ENCODE measurements at regions not wholly inside any gene's neighbourhood (a gene's known extent, or its start where the extent isn't known, plus 50 kb on each side); places are given as distances from the start of the nearest gene placed in this dataset.

- CTCF ChIA-PET = no interaction called here
- ATAC-seq = no peak
- TF ChIP-seq ZNF423 (CRISPR knock-in tag; IDR thresholded peaks at IDR 0.05) (no peak), FOXP1 (CRISPR knock-in tag; IDR thresholded peaks at IDR 0.05; ENCODE audit: borderline replicate concordance) (no peak), HMGXB4 (CRISPR knock-in tag; IDR thresholded peaks at IDR 0.05) (no peak), ZNF281 (CRISPR knock-in tag; IDR thresholded peaks at IDR 0.05) (no peak), CBFB (CRISPR knock-in tag; IDR thresholded peaks at IDR 0.05; ENCODE audit: low read depth) (no peak), FOXK1 (CRISPR knock-in tag; IDR thresholded peaks at IDR 0.05) (no peak), SMAD4 (CRISPR knock-in tag; IDR thresholded peaks at IDR 0.05) (no peak), TEAD4 (CRISPR knock-in tag; IDR thresholded peaks at IDR 0.05) (no peak), AR (CRISPR knock-in tag; IDR thresholded peaks at IDR 0.05) (no peak), MXD4 (CRISPR knock-in tag; IDR thresholded peaks at IDR 0.05; ENCODE audit: borderline replicate concordance) (no peak), GRHL2 (CRISPR knock-in tag; IDR thresholded peaks at IDR 0.05; ENCODE audit: insufficient replicate concordance, severe bottlenecking) (no peak), ARID4B (CRISPR knock-in tag; IDR thresholded peaks at IDR 0.05; ENCODE audit: borderline replicate concordance) (no peak), ZSCAN18 (CRISPR knock-in tag; IDR thresholded peaks at IDR 0.05) (no peak), STAT6 (CRISPR knock-in tag; conservative IDR thresholded peaks at IDR 0.05; ENCODE audit: low read depth) (no peak), HMGA2 (CRISPR knock-in tag; IDR thresholded peaks at IDR 0.05) (no peak), PREB (CRISPR knock-in tag; IDR thresholded peaks at IDR 0.05; ENCODE audit: borderline replicate concordance) (no peak), NR3C1 (CRISPR knock-in tag; conservative IDR thresholded peaks at IDR 0.05; ENCODE audit: low read depth) (no peak), MAX (CRISPR knock-in tag; IDR thresholded peaks at IDR 0.05) (no peak), ATF3 (CRISPR knock-in tag; conservative IDR thresholded peaks at IDR 0.05) (no peak)
Observed at GRCh38 chr3:127388427-127388826, 100.6 kb upstream of the PRR20G start.

More at GRCh38 chr3:127388427-127388826, 100.6 kb upstream of the PRR20G start:
- H3K4me1 Mint-ChIP-seq = peaks cover 4% of the 10 kb centered on the region
- peaks cover under 1% of the 10 kb centered on the region for H3K9me3 Mint-ChIP-seq
- DNase-seq (ENCODE audit: low spot score) = no peak
- no peak overlapping the region for H3K4me3 Mint-ChIP-seq
- H3K27ac Mint-ChIP-seq = no peak overlapping the region
- no peaks in the 10 kb centered on the region for H3K27me3 Mint-ChIP-seq (ENCODE audit: low read depth)
- no peaks in the 10 kb centered on the region for H3K36me3 Mint-ChIP-seq
- POLR2A ChIA-PET = no interaction called here

Data from WTC11 (cell line).